GM23338 (cell line): ENCODE measurements at regions not wholly inside any gene's neighbourhood (a gene's known extent, or its start where the extent isn't known, plus 50 kb on each side); places are given as distances from the start of the nearest gene placed in this dataset.

Experiments
- CREB1 ChIP-seq: fragments of 250-450 bp; sonication (Bioruptor Pico); IDR thresholded peaks from 2 replicates; pipeline ENCODE4 v1.5.0; 2020; ENCODE audit warnings: low read depth, mild to moderate bottlenecking, moderate library complexity
- CTCF ChIP-seq, 2 experiments: fragments of 200-600 bp in 1 of 2; sonication (generic) in 1 of 2; conservative IDR thresholded peaks; 2 replicates each; pipeline versions ENCODE4 v1.5.1 to v1.6.1; 2016 to 2017; ENCODE audit warnings: antibody characterized with exemption in 2 of 2, low read depth in 2 of 2, mild to moderate bottlenecking in 2 of 2, moderate library complexity in 1 of 2
- ETS1 ChIP-seq: IDR thresholded peaks from 2 replicates; pipeline ENCODE4 v1.6.1; 2016; ENCODE audit warnings: antibody characterized with exemption
- EZH2 ChIP-seq: fragments of 200-600 bp; sonication (generic); IDR thresholded peaks from one replicate; pipeline ENCODE4 v1.8.0; 2017; ENCODE audit warnings: antibody characterized with exemption, mild to moderate bottlenecking, low read depth; ENCODE audit not compliant: unreplicated experiment
- ZNF114 ChIP-seq: fragments of 250-450 bp; sonication (Bioruptor Pico); IDR thresholded peaks from 2 replicates; pipeline ENCODE4 v1.5.0; 2020; ENCODE audit warnings: mild to moderate bottlenecking, moderate library complexity
- ZNF331 ChIP-seq: fragments of 250-450 bp; sonication (Bioruptor Pico); IDR thresholded peaks from 2 replicates; pipeline ENCODE4 v1.5.0; 2020; ENCODE audit warnings: low read depth, mild to moderate bottlenecking, moderate library complexity
- ZNF462 ChIP-seq: fragments of 250-450 bp; sonication (Bioruptor Pico); IDR thresholded peaks from 2 replicates; pipeline ENCODE4 v1.5.0; 2020; ENCODE audit warnings: mild to moderate bottlenecking, moderate library complexity

- TF ChIP-seq ZNF462 (no peak), ZNF331 (CRISPR knock-in tag) (no peak), CTCF (conservative IDR thresholded peaks at IDR 0.05; ENCODE audit: low read depth in 2 of 2) (no peak), CREB1 (CRISPR knock-in tag) (no peak), ETS1 (no peak), ZNF114 (no peak), EZH2 (no peak)
Observed at GRCh38 chr12:116431677-116432300, 127.4 kb upstream of the MAP1LC3B2 start (continued).
